ENCODE measurements at regions not wholly inside any gene's neighbourhood (a gene's known extent, or its start where the extent isn't known, plus 50 kb on each side); places are given as distances from the start of the nearest gene placed in this dataset.

DNA sequence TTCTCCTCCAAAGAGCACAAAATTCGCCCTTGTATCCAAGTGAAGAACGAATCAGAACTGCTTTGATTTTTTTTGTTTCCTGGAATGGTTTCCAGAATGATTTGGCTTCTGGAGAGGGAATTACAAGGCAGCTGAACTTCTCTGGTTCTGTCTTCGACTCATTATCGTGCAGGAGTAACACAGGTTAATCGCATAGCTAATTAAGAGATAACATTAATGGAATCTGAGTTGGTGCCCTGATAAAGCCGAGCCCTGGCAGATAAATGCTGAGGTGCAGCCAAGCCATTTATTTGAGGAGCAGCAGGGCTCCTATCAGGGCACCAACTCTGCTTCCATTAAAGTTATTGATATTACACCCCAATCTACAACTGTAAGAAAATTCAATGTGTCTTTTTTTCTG lies 433.7 kb downstream of the ZNF521 start:
- TF ChIP-seq, protein P1, sequence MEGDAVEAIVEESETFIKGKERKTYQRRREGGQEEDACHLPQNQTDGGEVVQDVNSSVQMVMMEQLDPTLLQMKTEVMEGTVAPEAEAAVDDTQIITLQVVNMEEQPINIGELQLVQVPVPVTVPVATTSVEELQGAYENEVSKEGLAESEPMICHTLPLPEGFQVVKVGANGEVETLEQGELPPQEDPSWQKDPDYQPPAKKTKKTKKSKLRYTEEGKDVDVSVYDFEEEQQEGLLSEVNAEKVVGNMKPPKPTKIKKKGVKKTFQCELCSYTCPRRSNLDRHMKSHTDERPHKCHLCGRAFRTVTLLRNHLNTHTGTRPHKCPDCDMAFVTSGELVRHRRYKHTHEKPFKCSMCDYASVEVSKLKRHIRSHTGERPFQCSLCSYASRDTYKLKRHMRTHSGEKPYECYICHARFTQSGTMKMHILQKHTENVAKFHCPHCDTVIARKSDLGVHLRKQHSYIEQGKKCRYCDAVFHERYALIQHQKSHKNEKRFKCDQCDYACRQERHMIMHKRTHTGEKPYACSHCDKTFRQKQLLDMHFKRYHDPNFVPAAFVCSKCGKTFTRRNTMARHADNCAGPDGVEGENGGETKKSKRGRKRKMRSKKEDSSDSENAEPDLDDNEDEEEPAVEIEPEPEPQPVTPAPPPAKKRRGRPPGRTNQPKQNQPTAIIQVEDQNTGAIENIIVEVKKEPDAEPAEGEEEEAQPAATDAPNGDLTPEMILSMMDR (IDR thresholded peaks at IDR 0.05; ENCODE audit: insufficient read depth, low read length, poor library complexity, severe bottlenecking), result no peak
- no peak for TF ChIP-seq EZH2phosphoT487 (conservative IDR thresholded peaks at IDR 0.05; ENCODE audit: low read length)

DNA sequence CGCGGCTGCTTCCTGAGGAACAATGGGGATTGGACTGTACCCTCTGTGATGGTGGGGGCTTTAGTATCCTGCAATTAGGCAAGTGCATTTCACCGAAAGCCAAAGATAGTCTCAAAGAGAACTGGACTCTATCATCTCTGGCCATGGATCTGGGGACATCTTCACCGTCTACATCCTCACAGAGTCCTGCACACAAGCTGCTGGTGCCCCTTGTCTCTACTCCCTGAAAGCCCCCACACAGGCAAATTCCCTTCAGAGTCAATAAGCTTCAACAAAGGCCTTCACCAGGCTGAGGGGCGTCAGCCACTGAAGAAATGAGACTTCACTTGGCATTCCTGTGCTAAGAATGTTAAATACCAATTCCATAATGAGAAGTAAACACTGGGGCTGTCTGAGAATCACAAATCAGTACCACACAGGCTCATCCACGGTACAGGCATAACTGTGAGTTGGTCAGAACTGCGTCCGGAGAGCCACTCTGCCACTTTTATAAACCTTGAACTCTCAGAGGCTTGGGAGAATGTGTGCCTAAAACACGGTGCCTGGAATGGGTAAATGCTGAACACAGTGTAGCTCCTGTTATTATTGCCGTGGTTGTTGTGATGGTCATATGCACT lies 432.7 kb downstream of the ZNF521 start:
- Histone ChIP-seq H3K27me3 (ENCODE audit: low read length) (no peaks in the 10 kb centered on the region), H3K4me2 (ENCODE audit: low read depth, low read length, poor library complexity, severe bottlenecking) (no peak overlapping the region), H3K9ac (ENCODE audit: low read length) (no peak overlapping the region), H2AFZ (ENCODE audit: low read depth, low read length, severe bottlenecking) (no peak overlapping the region), H3K36me3 (ENCODE audit: low read length) (no peaks in the 10 kb centered on the region), H3K27ac (ENCODE audit: low read depth, low read length) (no peak overlapping the region), H3K9me3 (ENCODE audit: insufficient read depth, low read length) (no peaks in the 10 kb centered on the region), H3F3A (ENCODE audit: insufficient read depth) (no peaks in the 10 kb centered on the region), H3K9me2 (replicated peaks; ENCODE audit: insufficient read depth, low read length) (no peaks in the 10 kb centered on the region), H3K4me3 (ENCODE audit: insufficient read depth, low read length, poor library complexity, severe bottlenecking) (no peak overlapping the region), H4K20me1 (ENCODE audit: low read depth, low read length) (no peaks in the 10 kb centered on the region), H3K79me2 (ENCODE audit: insufficient read depth, low read length) (no peaks in the 10 kb centered on the region)
- TF ChIP-seq, protein P1 (IDR thresholded peaks at IDR 0.05; ENCODE audit: insufficient read depth, low read length, poor library complexity, severe bottlenecking), result no peak
- no peak for TF ChIP-seq EZH2phosphoT487 (conservative IDR thresholded peaks at IDR 0.05; ENCODE audit: low read length)

More for the DNA sequence above, 433.7 kb downstream of the ZNF521 start:
- H3K4me3 ChIP-seq (ENCODE audit: insufficient read depth, low read length, poor library complexity, severe bottlenecking), result no peak overlapping the region
- H4K20me1 ChIP-seq (ENCODE audit: low read depth, low read length), result no peaks in the 10 kb centered on the region
- H3K27me3 ChIP-seq (ENCODE audit: low read length), result no peaks in the 10 kb centered on the region
- H3K9me2 ChIP-seq (replicated peaks; ENCODE audit: insufficient read depth, low read length), result no peaks in the 10 kb centered on the region
- no peaks in the 10 kb centered on the region for H3K9me3 ChIP-seq (ENCODE audit: insufficient read depth, low read length)
- no peaks in the 10 kb centered on the region for H3F3A ChIP-seq (ENCODE audit: insufficient read depth)
- H3K79me2 ChIP-seq (ENCODE audit: insufficient read depth, low read length), result no peaks in the 10 kb centered on the region
- no peak overlapping the region for H2AFZ ChIP-seq (ENCODE audit: low read depth, low read length, severe bottlenecking)
- H3K27ac ChIP-seq (ENCODE audit: low read depth, low read length), result no peak overlapping the region
- H3K36me3 ChIP-seq (ENCODE audit: low read length), result no peaks in the 10 kb centered on the region
- H3K4me2 ChIP-seq (ENCODE audit: low read depth, low read length, poor library complexity, severe bottlenecking), result no peak overlapping the region
- no peak overlapping the region for H3K9ac ChIP-seq (ENCODE audit: low read length)

DNA sequence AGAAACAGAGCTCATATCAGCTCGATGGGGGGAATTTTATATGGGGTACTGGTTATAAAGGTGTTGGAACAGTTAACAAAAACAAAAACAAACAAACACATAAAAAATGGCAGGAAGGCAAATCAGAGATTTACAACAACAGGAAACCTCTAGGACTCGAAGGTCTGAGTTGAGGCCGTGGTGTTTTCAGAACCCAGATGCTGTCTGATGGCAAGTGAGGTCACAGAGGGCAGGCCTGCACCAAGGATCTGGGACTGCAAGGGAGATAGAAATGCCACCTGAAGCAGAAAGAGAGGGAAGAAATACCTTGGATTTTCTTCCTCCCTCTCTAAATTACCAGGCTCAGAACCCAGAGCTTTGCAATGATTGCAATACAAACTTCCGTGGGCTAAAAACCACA lies 429.5 kb downstream of the ZNF521 start:
- Histone ChIP-seq H3K9ac (ENCODE audit: low read length) (no peak overlapping the region), H3K27ac (ENCODE audit: low read depth, low read length) (no peak overlapping the region), H3K4me2 (ENCODE audit: low read depth, low read length, poor library complexity, severe bottlenecking) (peak overlapping the region; percentile 32), H3K9me2 (replicated peaks; ENCODE audit: insufficient read depth, low read length) (no peaks in the 10 kb centered on the region), H4K20me1 (ENCODE audit: low read depth, low read length) (no peaks in the 10 kb centered on the region), H2AFZ (ENCODE audit: low read depth, low read length, severe bottlenecking) (no peak overlapping the region), H3K9me3 (ENCODE audit: insufficient read depth, low read length) (no peaks in the 10 kb centered on the region), H3K27me3 (ENCODE audit: low read length) (no peaks in the 10 kb centered on the region), H3F3A (ENCODE audit: insufficient read depth) (no peaks in the 10 kb centered on the region), H3K79me2 (ENCODE audit: insufficient read depth, low read length) (no peaks in the 10 kb centered on the region), H3K4me3 (ENCODE audit: insufficient read depth, low read length, poor library complexity, severe bottlenecking) (no peak overlapping the region), H3K36me3 (ENCODE audit: low read length) (no peaks in the 10 kb centered on the region)
- TF ChIP-seq, protein P1 (IDR thresholded peaks at IDR 0.05; ENCODE audit: insufficient read depth, low read length, poor library complexity, severe bottlenecking), result no peak
- no peak for TF ChIP-seq EZH2phosphoT487 (conservative IDR thresholded peaks at IDR 0.05; ENCODE audit: low read length)
